Endodermal cell (in vitro differentiated cells): ENCODE measurements at regions not wholly inside any gene's neighbourhood (a gene's known extent, or its start where the extent isn't known, plus 50 kb on each side); places are given as distances from the start of the nearest gene placed in this dataset.

Source experiments
- DNase-seq: peaks from one replicate; pipeline ENCODE4 v3.0.0-alpha.2; 2017
- H3K27ac ChIP-seq: 2 replicates; pipeline ENCODE4 v1.5.1; 2013; ENCODE audit warnings: mild to moderate bottlenecking, low read depth, low read length, moderate library complexity
- H3K27me3 ChIP-seq: 2 replicates; pipeline ENCODE4 v1.6.1; 2013; ENCODE audit warnings: mild to moderate bottlenecking, low read length, moderate library complexity; ENCODE audit not compliant: insufficient read depth, control insufficient read depth, poor library complexity, severe bottlenecking
- H3K36me3 ChIP-seq: 2 replicates; pipeline ENCODE4 v1.7.0; 2013; ENCODE audit warnings: mild to moderate bottlenecking, low read length, moderate library complexity; ENCODE audit not compliant: control insufficient read depth, insufficient read depth
- H3K4me1 ChIP-seq: one replicate; pipeline ENCODE4 v1.7.0; 2013; ENCODE audit warnings: low read length; ENCODE audit not compliant: control insufficient read depth, insufficient read depth
- H3K4me3 ChIP-seq: 2 replicates; pipeline ENCODE4 v1.5.1; 2013; ENCODE audit warnings: mild to moderate bottlenecking, low read length, moderate library complexity
- H3K9ac ChIP-seq: 2 replicates; pipeline ENCODE4 v1.6.1; 2013; ENCODE audit warnings: mild to moderate bottlenecking, low read length, moderate library complexity; ENCODE audit not compliant: poor library complexity, severe bottlenecking; ENCODE audit errors: extremely low read depth
- H3K9me3 ChIP-seq: 2 replicates; pipeline ENCODE4 v1.6.1; 2013; ENCODE audit warnings: mild to moderate bottlenecking, low read length, moderate library complexity; ENCODE audit not compliant: control insufficient read depth
- H3K27ac Mint-ChIP-seq: 2 replicates; pipeline ENCODE4 v1.8.0; 2020; ENCODE audit warnings: mixed read lengths
- H3K27me3 Mint-ChIP-seq: 2 replicates; pipeline ENCODE4 v1.8.0; 2021; ENCODE audit warnings: mild to moderate bottlenecking, mixed read lengths; ENCODE audit not compliant: insufficient read depth
- H3K36me3 Mint-ChIP-seq: 2 replicates; pipeline ENCODE4 v1.8.0; 2020; ENCODE audit warnings: low read depth, mixed read lengths
- H3K4me1 Mint-ChIP-seq: 2 replicates; pipeline ENCODE4 v1.8.0; 2020; ENCODE audit warnings: mixed read lengths
- H3K4me3 Mint-ChIP-seq: 2 replicates; pipeline ENCODE4 v1.8.0; 2020; ENCODE audit warnings: mild to moderate bottlenecking, moderate library complexity, mixed read lengths
- H3K9me3 Mint-ChIP-seq: 2 replicates; pipeline ENCODE4 v1.8.0; 2020; ENCODE audit warnings: mild to moderate bottlenecking, mixed read lengths
- WGBS, 2 experiments: methylation state at CpG; one replicate each; pipeline versions ENCODE4 v1.1.5 to v1.1.7; 2013; ENCODE audit warnings: missing lambda C conversion rate in 2 of 2, mixed read lengths in 1 of 2; ENCODE audit not compliant: insufficient coverage in 1 of 2, insufficient read length in 1 of 2; 5-methylcytosine and 5-hydroxymethylcytosine counted together
- TF ChIP-seq, protein P1 (sequence below): fragments of 200-600 bp; sonication (generic); conservative IDR thresholded peaks from 2 replicates; pipeline ENCODE4 v1.5.0; 2021; ENCODE audit warnings: antibody characterized with exemption, mild to moderate bottlenecking

DNA sequence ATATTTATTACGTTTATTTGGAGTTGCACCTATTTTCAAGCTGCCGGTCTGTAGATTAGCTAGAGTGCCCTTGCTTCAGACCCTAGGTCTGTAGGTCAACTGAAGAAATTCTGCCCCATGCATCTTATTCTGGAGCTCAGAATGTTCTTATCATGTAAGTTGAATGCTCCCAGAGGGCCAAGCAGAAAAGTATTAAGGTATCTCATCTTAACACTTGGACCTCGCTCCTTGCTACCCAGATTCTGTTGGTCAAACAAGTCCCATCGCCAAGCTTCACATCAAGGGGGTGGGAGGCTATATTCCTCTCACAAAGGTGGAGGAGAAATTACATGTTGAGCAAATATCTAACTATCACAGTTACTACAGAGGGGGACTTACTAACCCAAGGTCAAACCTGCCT lies 187.7 kb downstream of the C1orf94 start:
- TF ChIP-seq, protein P1, sequence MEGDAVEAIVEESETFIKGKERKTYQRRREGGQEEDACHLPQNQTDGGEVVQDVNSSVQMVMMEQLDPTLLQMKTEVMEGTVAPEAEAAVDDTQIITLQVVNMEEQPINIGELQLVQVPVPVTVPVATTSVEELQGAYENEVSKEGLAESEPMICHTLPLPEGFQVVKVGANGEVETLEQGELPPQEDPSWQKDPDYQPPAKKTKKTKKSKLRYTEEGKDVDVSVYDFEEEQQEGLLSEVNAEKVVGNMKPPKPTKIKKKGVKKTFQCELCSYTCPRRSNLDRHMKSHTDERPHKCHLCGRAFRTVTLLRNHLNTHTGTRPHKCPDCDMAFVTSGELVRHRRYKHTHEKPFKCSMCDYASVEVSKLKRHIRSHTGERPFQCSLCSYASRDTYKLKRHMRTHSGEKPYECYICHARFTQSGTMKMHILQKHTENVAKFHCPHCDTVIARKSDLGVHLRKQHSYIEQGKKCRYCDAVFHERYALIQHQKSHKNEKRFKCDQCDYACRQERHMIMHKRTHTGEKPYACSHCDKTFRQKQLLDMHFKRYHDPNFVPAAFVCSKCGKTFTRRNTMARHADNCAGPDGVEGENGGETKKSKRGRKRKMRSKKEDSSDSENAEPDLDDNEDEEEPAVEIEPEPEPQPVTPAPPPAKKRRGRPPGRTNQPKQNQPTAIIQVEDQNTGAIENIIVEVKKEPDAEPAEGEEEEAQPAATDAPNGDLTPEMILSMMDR: no peak
- no peak overlapping the region for H3K4me3 Mint-ChIP-seq
- Histone ChIP-seq H3K4me3 (no peak overlapping the region), H3K36me3 (no peaks in the 10 kb centered on the region), H3K27me3 (peaks cover 32% of the 10 kb centered on the region), H3K27ac (no peak overlapping the region), H3K4me1 (no peaks in the 10 kb centered on the region), H3K9ac (no peak overlapping the region), H3K9me3 (no peaks in the 10 kb centered on the region)
- no peak overlapping the region for H3K27ac Mint-ChIP-seq
- peaks cover 42% of the 10 kb centered on the region for H3K27me3 Mint-ChIP-seq
- no peaks in the 10 kb centered on the region for H3K4me1 Mint-ChIP-seq
- H3K9me3 Mint-ChIP-seq: peaks cover 2% of the 10 kb centered on the region
- DNase-seq: peak; percentile 7
- WGBS, 2 experiments: 93 to 100% methylated on average over 2 to 4 of the region's 4 CpGs
- no peaks in the 10 kb centered on the region for H3K36me3 Mint-ChIP-seq

DNA sequence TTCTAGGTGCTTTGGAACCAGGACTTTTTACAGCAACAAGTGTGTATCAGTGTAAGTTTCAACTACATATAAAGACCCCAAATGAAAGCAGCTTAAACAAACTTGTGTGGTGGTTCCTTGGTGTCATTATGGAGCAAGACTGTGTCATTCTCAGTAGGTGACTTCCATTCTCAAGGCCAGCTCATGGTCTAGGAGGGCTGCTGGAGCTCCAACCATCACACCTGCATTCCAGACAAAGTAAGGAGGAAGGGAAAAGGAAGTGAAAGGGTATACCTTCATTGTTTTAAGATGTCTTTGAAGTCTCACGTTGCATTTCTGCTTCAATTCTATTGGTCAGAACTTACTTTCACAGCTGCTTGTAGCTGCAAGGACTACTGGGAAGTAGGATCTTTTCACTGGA lies 188.6 kb downstream of the C1orf94 start:
- H3K36me3 Mint-ChIP-seq: no peaks in the 10 kb centered on the region
- no peak overlapping the region for H3K27ac ChIP-seq
- H3K4me3 Mint-ChIP-seq: no peak overlapping the region
- H3K4me3 ChIP-seq: no peak overlapping the region
- H3K9me3 Mint-ChIP-seq: peaks cover 2% of the 10 kb centered on the region
- H3K27me3 ChIP-seq: peaks cover 41% of the 10 kb centered on the region
- H3K9ac ChIP-seq: no peak overlapping the region
- DNase-seq: no peak
- H3K27me3 Mint-ChIP-seq: peaks cover 44% of the 10 kb centered on the region
- TF ChIP-seq, protein P1: no peak
- no peaks in the 10 kb centered on the region for H3K36me3 ChIP-seq
- H3K9me3 ChIP-seq: no peaks in the 10 kb centered on the region
- H3K27ac Mint-ChIP-seq: no peak overlapping the region
- H3K4me1 ChIP-seq: no peaks in the 10 kb centered on the region
- 69 to 80% methylated on average over 1 of the region's 1 CpG for WGBS, 2 experiments
- H3K4me1 Mint-ChIP-seq: no peaks in the 10 kb centered on the region

DNA sequence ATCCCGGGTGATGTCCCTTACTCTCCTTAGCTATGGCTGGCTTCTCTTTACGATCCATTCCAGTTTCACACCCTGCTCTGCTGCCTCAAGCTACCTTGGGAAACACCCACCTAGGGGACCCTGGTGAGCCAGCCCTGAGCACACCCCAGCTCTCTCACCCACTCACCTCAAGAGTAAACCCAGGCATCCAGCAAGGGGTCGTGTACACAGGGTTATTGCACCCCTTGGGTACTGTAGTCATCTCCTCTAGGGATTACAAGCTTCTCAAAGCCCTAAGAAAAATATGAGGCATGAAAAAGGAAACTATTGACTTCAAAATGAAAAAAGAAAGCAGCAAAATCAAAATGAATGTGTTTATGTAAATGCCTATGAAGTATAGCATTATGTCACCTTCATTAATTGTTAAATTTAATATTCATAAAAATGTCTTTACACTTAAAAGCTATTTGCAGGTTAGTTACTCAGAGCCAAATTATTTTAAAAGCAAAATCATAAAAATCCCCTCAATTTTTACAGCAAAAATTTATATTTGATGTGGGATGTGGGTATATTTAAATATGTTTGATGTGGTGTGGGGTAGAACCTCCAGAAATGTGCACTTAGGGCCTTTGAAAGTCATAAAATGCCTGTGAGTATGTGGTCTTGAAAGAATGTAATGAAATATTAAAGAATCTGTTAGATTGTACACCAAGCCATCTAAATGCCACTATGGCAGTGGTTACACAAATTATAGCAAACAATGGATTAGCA lies 190.3 kb downstream of the C1orf94 start:
- Mint-ChIP-seq H3K27me3 (peaks cover 36% of the 10 kb centered on the region), H3K4me1 (no peaks in the 10 kb centered on the region), H3K36me3 (no peaks in the 10 kb centered on the region), H3K4me3 (no peak overlapping the region), H3K27ac (no peak overlapping the region), H3K9me3 (peaks cover 2% of the 10 kb centered on the region)
- Histone ChIP-seq H3K27me3 (peaks cover 42% of the 10 kb centered on the region), H3K9me3 (no peaks in the 10 kb centered on the region), H3K4me3 (no peak overlapping the region), H3K4me1 (no peaks in the 10 kb centered on the region), H3K9ac (no peak overlapping the region), H3K36me3 (no peaks in the 10 kb centered on the region), H3K27ac (no peak overlapping the region)
- DNase-seq: no peak
- 83 to 90% methylated on average over 2 to 3 of the region's 3 CpGs for WGBS, 2 experiments
- TF ChIP-seq, protein P1: no peak
